Liver (tissue), 8 donors: ENCODE measurements at regions not wholly inside any gene's neighbourhood (a gene's known extent, or its start where the extent isn't known, plus 50 kb on each side); places are given as distances from the start of the nearest gene placed in this dataset.

Source experiments
- DNase-seq: peaks from one replicate; pipeline ENCODE4 v3.0.0-alpha.2; 2017; ENCODE audit warnings: low spot score
- H3K27ac ChIP-seq, 2 donors: one replicate each; pipeline ENCODE4 v1.7.0; 2013; ENCODE audit warnings: inconsistent platforms in 2 of 2, low read length in 2 of 2, control low read depth in 1 of 2, low read depth in 1 of 2, mild to moderate bottlenecking in 1 of 2
- H3K27me3 ChIP-seq, 4 donors: one replicate each; pipeline versions ENCODE4 v1.6.1 to v1.7.0; 2013; ENCODE audit warnings: low read length in 3 of 4, inconsistent platforms in 1 of 4, mild to moderate bottlenecking in 1 of 4, moderate library complexity in 1 of 4; ENCODE audit not compliant: control insufficient read depth in 4 of 4, insufficient read depth in 4 of 4
- H3K36me3 ChIP-seq, 4 donors: one replicate each; pipeline versions ENCODE4 v1.6.1 to v1.7.0; 2013; ENCODE audit warnings: low read length in 3 of 4, mild to moderate bottlenecking in 3 of 4, low read depth in 1 of 4, moderate library complexity in 1 of 4; ENCODE audit not compliant: control insufficient read depth in 4 of 4, insufficient read depth in 3 of 4
- H3K4me1 ChIP-seq, 4 donors: one replicate each; pipeline versions ENCODE4 v1.6.1 to v1.7.0; 2013; ENCODE audit warnings: low read length in 3 of 4, mild to moderate bottlenecking in 3 of 4, moderate library complexity in 1 of 4; ENCODE audit not compliant: control insufficient read depth in 4 of 4, insufficient read depth in 4 of 4
- H3K4me3 ChIP-seq, 3 donors: one replicate each; pipeline versions ENCODE4 v1.6.1 to v1.7.0; 2013; ENCODE audit warnings: low read length in 3 of 3, control low read depth in 1 of 3, low read depth in 1 of 3, mild to moderate bottlenecking in 1 of 3
- H3K9ac ChIP-seq, 2 donors: one replicate each; pipeline ENCODE4 v1.7.0; 2013; ENCODE audit warnings: low read length in 2 of 2, mild to moderate bottlenecking in 2 of 2, moderate library complexity in 2 of 2, control low read depth in 1 of 2, low read depth in 1 of 2
- H3K9me3 ChIP-seq, 4 donors: one replicate each; pipeline versions ENCODE4 v1.6.1 to v1.7.0; 2013; ENCODE audit warnings: low read length in 3 of 4; ENCODE audit not compliant: control insufficient read depth in 4 of 4
- EGR1 ChIP-seq, 2 donors: IDR thresholded peaks; 2 replicates each; pipeline ENCODE4 v1.6.1; 2016 to 2018; ENCODE audit warnings: antibody characterized with exemption in 2 of 2, low read depth in 2 of 2
- FOXA1 ChIP-seq: IDR thresholded peaks from 2 replicates; pipeline ENCODE4 v1.6.1; 2016; ENCODE audit warnings: antibody characterized with exemption
- HNF4A ChIP-seq, 2 donors: conservative IDR thresholded peaks; 2 replicates each; pipeline ENCODE4 v1.6.1; 2016; ENCODE audit warnings: antibody characterized with exemption in 2 of 2, mild to moderate bottlenecking in 2 of 2
- HNF4G ChIP-seq: IDR thresholded peaks from 2 replicates; pipeline ENCODE4 v1.6.1; 2016; ENCODE audit warnings: antibody characterized with exemption
- JUND ChIP-seq, 2 donors: IDR thresholded peaks; 2 replicates each; pipeline ENCODE4 v1.6.1; 2016; ENCODE audit warnings: antibody characterized with exemption in 2 of 2
- NR2F2 ChIP-seq: IDR thresholded peaks from 2 replicates; pipeline ENCODE4 v1.6.1; 2016; ENCODE audit warnings: antibody characterized with exemption
- RXRA ChIP-seq, 2 donors: IDR thresholded peaks; 2 replicates each; pipeline ENCODE4 v1.6.1; 2017 to 2018; ENCODE audit warnings: antibody characterized with exemption in 2 of 2, mild to moderate bottlenecking in 1 of 2
- SP1 ChIP-seq: IDR thresholded peaks from 2 replicates; pipeline ENCODE4 v1.6.1; 2018; ENCODE audit warnings: antibody characterized with exemption, mild to moderate bottlenecking
- TAF1 ChIP-seq: conservative IDR thresholded peaks from 2 replicates; pipeline ENCODE4 v1.6.1; 2016; ENCODE audit warnings: antibody characterized with exemption, mild to moderate bottlenecking
- YY1 ChIP-seq: IDR thresholded peaks from 2 replicates; pipeline ENCODE4 v1.6.1; 2016; ENCODE audit warnings: antibody characterized with exemption, mild to moderate bottlenecking
- WGBS: extraction: QIAGEN DNeasy Blood & Tissue Kit; methylation state at CpG from one replicate; pipeline ENCODE4 v1.1.7; 2013; 5-methylcytosine and 5-hydroxymethylcytosine counted together
- TF ChIP-seq, protein P1 (sequence below): IDR thresholded peaks from 2 replicates; pipeline ENCODE4 v1.6.1; 2016; ENCODE audit warnings: antibody characterized with exemption
- TF ChIP-seq, protein P2 (sequence below): IDR thresholded peaks from 2 replicates; pipeline ENCODE4 v1.6.1; 2016; ENCODE audit warnings: antibody characterized with exemption, mild to moderate bottlenecking
- TF ChIP-seq, protein P3 (sequence below): IDR thresholded peaks from 2 replicates; pipeline ENCODE4 v1.6.1; 2016; ENCODE audit warnings: antibody characterized with exemption
- TF ChIP-seq, protein P4 (sequence below): fragments of 150-350 bp; IDR thresholded peaks from 2 replicates; pipeline ENCODE4 v1.5.1; 2017; ENCODE audit warnings: improper control_type of control experiment, low read depth, low read length; ENCODE audit not compliant: missing input control
- donor health status: healthy.
- donor health status: healthy.
- donor health status: healthy.
- donor health status: healthy.
- donor health status: healthy.

DNA sequence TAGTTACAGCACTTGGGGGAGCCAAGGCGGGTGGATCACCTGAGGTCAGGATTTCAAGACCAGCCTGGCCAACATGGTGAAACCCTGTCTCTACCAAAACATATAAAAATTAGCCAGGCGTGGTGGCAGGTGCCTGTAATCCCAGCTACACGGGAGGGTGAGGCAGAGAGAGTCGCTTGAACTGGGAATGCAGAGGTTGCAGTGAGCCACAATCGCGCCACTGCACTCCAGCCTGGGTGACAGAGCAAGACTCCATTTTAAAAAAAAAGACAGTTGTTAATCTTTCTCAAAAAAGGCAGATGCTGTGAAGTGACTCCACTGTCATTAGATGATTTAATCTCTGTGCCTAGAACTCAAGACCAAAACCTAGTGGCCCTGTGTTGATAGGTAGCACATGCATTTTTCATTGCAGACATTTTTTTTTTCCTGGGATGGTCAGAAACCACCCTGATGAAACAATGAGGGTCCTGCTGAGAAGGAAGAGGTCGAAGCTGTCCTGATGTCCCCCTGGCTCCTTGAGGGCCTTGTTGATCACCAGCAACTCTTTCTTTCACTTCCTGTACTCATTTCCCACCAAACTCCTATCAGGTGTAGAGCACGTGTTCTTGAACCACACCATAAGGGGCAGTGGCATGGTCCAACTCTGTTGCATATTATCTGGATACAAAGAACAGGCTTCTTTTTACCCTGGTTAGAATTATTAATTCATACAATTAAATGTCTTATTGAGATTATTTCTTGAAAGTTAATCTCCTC is 382.2 kb downstream of the ICE1 start:
- no peak for DNase-seq
- H3K27me3 ChIP-seq: no peaks in the 10 kb centered on the region
- H3K27ac ChIP-seq: no peak overlapping the region
- 87% methylated on average over 8 of the region's 8 CpGs for WGBS
- no peak overlapping the region for H3K4me3 ChIP-seq
- H3K9ac ChIP-seq: no peak overlapping the region
- peaks cover 0 to 3% (median under 1%) of the 10 kb centered on the region in 4 donors for H3K4me1 ChIP-seq
- H3K36me3 ChIP-seq: no peaks in the 10 kb centered on the region
- H3K9me3 ChIP-seq: no peaks in the 10 kb centered on the region
- TF ChIP-seq NR2F2 (no peak), HNF4A (conservative IDR thresholded peaks at IDR 0.05) (no peak), SP1 (no peak), YY1 (no peak), EGR1 (IDR thresholded peaks at IDR 0.05; ENCODE audit: low read depth in 2 of 2) (no peak), RXRA (IDR thresholded peaks at IDR 0.05) (no peak), JUND (IDR thresholded peaks at IDR 0.05) (no peak)
- TF ChIP-seq, protein P1, sequence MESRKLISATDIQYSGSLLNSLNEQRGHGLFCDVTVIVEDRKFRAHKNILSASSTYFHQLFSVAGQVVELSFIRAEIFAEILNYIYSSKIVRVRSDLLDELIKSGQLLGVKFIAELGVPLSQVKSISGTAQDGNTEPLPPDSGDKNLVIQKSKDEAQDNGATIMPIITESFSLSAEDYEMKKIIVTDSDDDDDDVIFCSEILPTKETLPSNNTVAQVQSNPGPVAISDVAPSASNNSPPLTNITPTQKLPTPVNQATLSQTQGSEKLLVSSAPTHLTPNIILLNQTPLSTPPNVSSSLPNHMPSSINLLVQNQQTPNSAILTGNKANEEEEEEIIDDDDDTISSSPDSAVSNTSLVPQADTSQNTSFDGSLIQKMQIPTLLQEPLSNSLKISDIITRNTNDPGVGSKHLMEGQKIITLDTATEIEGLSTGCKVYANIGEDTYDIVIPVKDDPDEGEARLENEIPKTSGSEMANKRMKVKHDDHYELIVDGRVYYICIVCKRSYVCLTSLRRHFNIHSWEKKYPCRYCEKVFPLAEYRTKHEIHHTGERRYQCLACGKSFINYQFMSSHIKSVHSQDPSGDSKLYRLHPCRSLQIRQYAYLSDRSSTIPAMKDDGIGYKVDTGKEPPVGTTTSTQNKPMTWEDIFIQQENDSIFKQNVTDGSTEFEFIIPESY: no peak
- TF ChIP-seq, protein P2, sequence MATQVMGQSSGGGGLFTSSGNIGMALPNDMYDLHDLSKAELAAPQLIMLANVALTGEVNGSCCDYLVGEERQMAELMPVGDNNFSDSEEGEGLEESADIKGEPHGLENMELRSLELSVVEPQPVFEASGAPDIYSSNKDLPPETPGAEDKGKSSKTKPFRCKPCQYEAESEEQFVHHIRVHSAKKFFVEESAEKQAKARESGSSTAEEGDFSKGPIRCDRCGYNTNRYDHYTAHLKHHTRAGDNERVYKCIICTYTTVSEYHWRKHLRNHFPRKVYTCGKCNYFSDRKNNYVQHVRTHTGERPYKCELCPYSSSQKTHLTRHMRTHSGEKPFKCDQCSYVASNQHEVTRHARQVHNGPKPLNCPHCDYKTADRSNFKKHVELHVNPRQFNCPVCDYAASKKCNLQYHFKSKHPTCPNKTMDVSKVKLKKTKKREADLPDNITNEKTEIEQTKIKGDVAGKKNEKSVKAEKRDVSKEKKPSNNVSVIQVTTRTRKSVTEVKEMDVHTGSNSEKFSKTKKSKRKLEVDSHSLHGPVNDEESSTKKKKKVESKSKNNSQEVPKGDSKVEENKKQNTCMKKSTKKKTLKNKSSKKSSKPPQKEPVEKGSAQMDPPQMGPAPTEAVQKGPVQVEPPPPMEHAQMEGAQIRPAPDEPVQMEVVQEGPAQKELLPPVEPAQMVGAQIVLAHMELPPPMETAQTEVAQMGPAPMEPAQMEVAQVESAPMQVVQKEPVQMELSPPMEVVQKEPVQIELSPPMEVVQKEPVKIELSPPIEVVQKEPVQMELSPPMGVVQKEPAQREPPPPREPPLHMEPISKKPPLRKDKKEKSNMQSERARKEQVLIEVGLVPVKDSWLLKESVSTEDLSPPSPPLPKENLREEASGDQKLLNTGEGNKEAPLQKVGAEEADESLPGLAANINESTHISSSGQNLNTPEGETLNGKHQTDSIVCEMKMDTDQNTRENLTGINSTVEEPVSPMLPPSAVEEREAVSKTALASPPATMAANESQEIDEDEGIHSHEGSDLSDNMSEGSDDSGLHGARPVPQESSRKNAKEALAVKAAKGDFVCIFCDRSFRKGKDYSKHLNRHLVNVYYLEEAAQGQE: no peak
- TF ChIP-seq, protein P3, sequence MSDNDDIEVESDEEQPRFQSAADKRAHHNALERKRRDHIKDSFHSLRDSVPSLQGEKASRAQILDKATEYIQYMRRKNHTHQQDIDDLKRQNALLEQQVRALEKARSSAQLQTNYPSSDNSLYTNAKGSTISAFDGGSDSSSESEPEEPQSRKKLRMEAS: no peak

DNA sequence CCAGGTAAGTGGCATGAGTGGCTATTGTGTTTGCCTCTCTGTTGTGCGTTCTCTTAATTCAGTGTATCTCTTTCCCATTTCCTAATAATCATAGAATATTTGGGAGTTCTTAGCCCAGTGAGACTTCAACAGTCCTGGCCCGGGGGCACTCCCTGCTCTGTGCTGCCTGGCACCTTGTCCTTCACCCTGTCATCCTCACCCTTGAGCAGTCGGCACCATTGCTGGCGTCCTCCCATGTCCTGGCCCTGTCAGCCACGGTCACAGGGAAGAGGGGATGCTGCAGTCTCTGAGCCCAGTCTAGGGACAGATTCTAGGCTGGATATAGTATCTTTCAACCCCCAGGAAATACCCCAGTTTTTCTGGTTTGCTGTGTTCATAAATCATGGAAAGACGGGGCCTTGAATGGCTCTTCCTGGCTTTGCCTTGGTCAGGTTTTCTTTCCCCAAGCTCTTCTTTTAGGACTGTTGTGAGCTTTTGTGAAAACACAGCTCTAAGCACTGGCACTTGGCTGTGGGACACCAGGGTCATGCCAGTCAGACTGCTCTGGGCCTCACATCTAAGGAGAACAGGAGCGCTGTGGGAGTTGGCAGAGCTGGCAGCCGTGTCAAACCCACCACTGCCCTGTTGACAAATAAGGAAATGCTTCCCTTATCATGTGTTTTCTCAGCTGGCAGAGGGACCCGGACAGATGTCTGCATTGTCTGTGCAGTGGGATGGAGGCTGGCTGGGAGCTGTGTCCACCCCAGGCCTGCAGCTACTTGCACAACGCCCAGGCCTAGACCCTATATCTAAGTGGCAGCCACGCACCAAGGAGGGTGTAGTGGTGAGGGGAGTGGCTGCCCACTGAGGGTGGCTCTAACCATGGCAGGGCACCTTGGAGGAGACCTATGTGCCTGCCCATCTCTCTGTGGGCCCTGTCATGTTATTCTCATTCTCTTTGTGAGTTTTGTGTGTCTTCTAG is 378.6 kb downstream of the ICE1 start:
- no peaks in the 10 kb centered on the region for H3K36me3 ChIP-seq
- no peak for DNase-seq
- H3K4me3 ChIP-seq: no peak overlapping the region
- H3K4me1 ChIP-seq: peaks cover 4 to 11% (median 9%) of the 10 kb centered on the region in 4 donors
- H3K27ac ChIP-seq: no peak overlapping the region
- no peak overlapping the region for H3K9ac ChIP-seq
- TF ChIP-seq, protein P2: no peak
- TF ChIP-seq FOXA1 (no peak), HNF4A (conservative IDR thresholded peaks at IDR 0.05) (no peak), SP1 (no peak), TAF1 (no peak), HNF4G (no peak), EGR1 (IDR thresholded peaks at IDR 0.05; ENCODE audit: low read depth in 2 of 2) (no peak), JUND (IDR thresholded peaks at IDR 0.05) (no peak)
- TF ChIP-seq, protein P4, sequence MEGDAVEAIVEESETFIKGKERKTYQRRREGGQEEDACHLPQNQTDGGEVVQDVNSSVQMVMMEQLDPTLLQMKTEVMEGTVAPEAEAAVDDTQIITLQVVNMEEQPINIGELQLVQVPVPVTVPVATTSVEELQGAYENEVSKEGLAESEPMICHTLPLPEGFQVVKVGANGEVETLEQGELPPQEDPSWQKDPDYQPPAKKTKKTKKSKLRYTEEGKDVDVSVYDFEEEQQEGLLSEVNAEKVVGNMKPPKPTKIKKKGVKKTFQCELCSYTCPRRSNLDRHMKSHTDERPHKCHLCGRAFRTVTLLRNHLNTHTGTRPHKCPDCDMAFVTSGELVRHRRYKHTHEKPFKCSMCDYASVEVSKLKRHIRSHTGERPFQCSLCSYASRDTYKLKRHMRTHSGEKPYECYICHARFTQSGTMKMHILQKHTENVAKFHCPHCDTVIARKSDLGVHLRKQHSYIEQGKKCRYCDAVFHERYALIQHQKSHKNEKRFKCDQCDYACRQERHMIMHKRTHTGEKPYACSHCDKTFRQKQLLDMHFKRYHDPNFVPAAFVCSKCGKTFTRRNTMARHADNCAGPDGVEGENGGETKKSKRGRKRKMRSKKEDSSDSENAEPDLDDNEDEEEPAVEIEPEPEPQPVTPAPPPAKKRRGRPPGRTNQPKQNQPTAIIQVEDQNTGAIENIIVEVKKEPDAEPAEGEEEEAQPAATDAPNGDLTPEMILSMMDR: no peak
- H3K9me3 ChIP-seq: no peaks in the 10 kb centered on the region
- 78% methylated on average over 11 of the region's 11 CpGs for WGBS
- H3K27me3 ChIP-seq: no peaks in the 10 kb centered on the region
